ENCODE measurements at regions not wholly inside any gene's neighbourhood (a gene's known extent, or its start where the extent isn't known, plus 50 kb on each side); places are given as distances from the start of the nearest gene placed in this dataset.

- Histone ChIP-seq H3K79me2 (ENCODE audit: control insufficient read depth in 1 of 2, insufficient read depth in 2 of 2, low read length in 2 of 2) (no peaks in the 10 kb centered on the region), H3K27me3 (replicated peaks in 1 of 4; ENCODE audit: control insufficient read depth in 3 of 4, extremely low read depth in 1 of 4, insufficient read depth in 3 of 4, low read length in 3 of 4) (no peaks in the 10 kb centered on the region), H3K9me3 (ENCODE audit: insufficient read depth in 2 of 2, low read depth in 1 of 2, low read length in 1 of 2) (no peaks in the 10 kb centered on the region), H2AFZ (ENCODE audit: low read length) (no peak overlapping the region), H2BK120ac (replicated peaks; ENCODE audit: low read depth, low read length) (no peak overlapping the region), H4K20me1 (replicated peaks in 1 of 2; ENCODE audit: control insufficient read depth in 1 of 2, insufficient read depth in 2 of 2, low read length in 2 of 2) (no peaks in the 10 kb centered on the region), H3K18ac (ENCODE audit: extremely low read depth, low read length) (no peak overlapping the region), H3K23ac (ENCODE audit: insufficient read length) (no peak overlapping the region), H3K27ac (ENCODE audit: low read depth, low read length) (no peak overlapping the region), H4K8ac (ENCODE audit: extremely low read depth, insufficient read depth, low read length) (no peak overlapping the region), H3K4me2 (ENCODE audit: insufficient read depth in 1 of 2, low read depth in 2 of 2, low read length in 2 of 2) (no peak overlapping the region), H3K36me3 (ENCODE audit: control insufficient read depth in 2 of 4, insufficient read depth in 4 of 4, low read length in 3 of 4) (no peaks in the 10 kb centered on the region), H3K9ac (replicated peaks in 1 of 4; ENCODE audit: extremely low read depth in 1 of 4, low read depth in 3 of 4, low read length in 3 of 4) (no peak overlapping the region), H3K14ac (ENCODE audit: insufficient read length) (no peak overlapping the region), H2BK15ac (ENCODE audit: low read length) (no peak overlapping the region), H2BK5ac (ENCODE audit: low read depth, low read length) (no peak overlapping the region), H3K56ac (replicated peaks; ENCODE audit: insufficient read length, low read depth, low read length) (no peak overlapping the region), H3K4ac (replicated peaks; ENCODE audit: insufficient read length, low read depth, low read length) (no peak overlapping the region), H3K79me1 (ENCODE audit: low read depth, low read length) (no peaks in the 10 kb centered on the region), H4K5ac (ENCODE audit: insufficient read length, low read depth, low read length) (no peak overlapping the region), H4K91ac (replicated peaks; ENCODE audit: insufficient read length, low read length) (no peak overlapping the region), H3K4me3 (ENCODE audit: extremely low read depth in 1 of 4, insufficient read depth in 2 of 4, low read depth in 3 of 4, low read length in 4 of 4) (no peak overlapping the region), H3K4me1 (replicated peaks in 1 of 4; ENCODE audit: control insufficient read depth in 3 of 4, insufficient read depth in 4 of 4, low read length in 3 of 4) (peaks cover 0 to 4% (median 0%) of the 10 kb centered on the region in 4 experiments; a peak in 1 of 7 replicates), H3K23me2 (ENCODE audit: low read depth, low read length) (no peaks in the 10 kb centered on the region), H2AK5ac (ENCODE audit: low read depth, low read length) (no peak overlapping the region), H2BK12ac (ENCODE audit: low read depth, low read length) (no peak overlapping the region; the same call in 1 of the 2 replicates), H2BK20ac (ENCODE audit: low read length) (no peak overlapping the region)
- DNase-seq (ENCODE audit: low read depth in 1 of 2, low spot score in 2 of 2): no peak
- WGBS, 2 experiments (ENCODE audit: extremely low coverage in 1 of 2, insufficient coverage in 1 of 2, insufficient read length in 1 of 2, insufficient replicate concordance in 2 of 2, low coverage in 1 of 2, low lambda C conversion rate in 2 of 2, missing lambda C conversion rate in 1 of 2): 79% methylated on average over 1 of the region's 1 CpG; no CpG with 5 or more reads in 1 of the 2 experiments
- ChIA-PET CTCF (ENCODE audit: partially characterized antibody) (interaction anchor here (1.2 kb wide), 1 partner anchor 158 kb away, joined by 4 read pairs; no protein-coding TSS in a partner anchor), POLR2A (ENCODE audit: partially characterized antibody) (no interaction called here)
- no peak for FAIRE-seq
- no peak for TF ChIP-seq SIRT6 (IDR thresholded peaks at IDR 0.05; ENCODE audit: low read length)
- no peak for TF ChIP-seq EGR1 (IDR thresholded peaks at IDR 0.05; ENCODE audit: borderline replicate concordance, low read depth, low read length)
- no peak for TF ChIP-seq RNF2 (IDR thresholded peaks at IDR 0.05; ENCODE audit: borderline replicate concordance, low read depth, low read length, missing control alignments, poor library complexity, severe bottlenecking)
- TF ChIP-seq SIN3A (conservative IDR thresholded peaks at IDR 0.05 in 1 of 2, IDR thresholded peaks at IDR 0.05 in 1 of 2; ENCODE audit: low read depth in 1 of 2, low read length in 2 of 2): no peak
- TF ChIP-seq JUN (IDR thresholded peaks at IDR 0.05; ENCODE audit: low read depth, low read length): no peak
- no peak for TF ChIP-seq SRF (IDR thresholded peaks at IDR 0.05; ENCODE audit: low read depth, low read length)
- TF ChIP-seq KDM5A (IDR thresholded peaks at IDR 0.05; ENCODE audit: low read length): no peak
- no peak for TF ChIP-seq TAF7 (optimal IDR thresholded peaks at IDR 0.05; ENCODE audit: borderline replicate concordance, low read depth, low read length)
- TF ChIP-seq NANOG (IDR thresholded peaks at IDR 0.05; ENCODE audit: insufficient read depth, low read depth, low read length, poor library complexity, severe bottlenecking): no peak
Measured at GRCh38 chr18:41751652-41752051, 203.4 kb upstream of the PIK3C3 start.

All from H1 (cell line).